ENCODE measurements at regions not wholly inside any gene's neighbourhood (a gene's known extent, or its start where the extent isn't known, plus 50 kb on each side); places are given as distances from the start of the nearest gene placed in this dataset.

- Histone ChIP-seq H3K27ac (ENCODE audit: low read length) (no peak overlapping the region), H3K9me3 (replicated peaks; ENCODE audit: control insufficient read depth, low read depth, low read length) (no peaks in the 10 kb centered on the region), H3K4me3 (ENCODE audit: low read length) (no peak overlapping the region), H3K36me3 (ENCODE audit: control insufficient read depth, insufficient read depth, low read length) (no peaks in the 10 kb centered on the region), H3K4me1 (ENCODE audit: control insufficient read depth, insufficient read depth, low read length) (no peaks in the 10 kb centered on the region), H3K27me3 (ENCODE audit: control insufficient read depth, insufficient read depth, low read length) (no peaks in the 10 kb centered on the region)
- no peak for DNase-seq
- no CpG with 5 or more reads among the region's 5 CpGs for WGBS (ENCODE audit: insufficient coverage)
Measured at GRCh38 chr6:81831274-81831673, 78.8 kb upstream of the TENT5A start.

DNA sequence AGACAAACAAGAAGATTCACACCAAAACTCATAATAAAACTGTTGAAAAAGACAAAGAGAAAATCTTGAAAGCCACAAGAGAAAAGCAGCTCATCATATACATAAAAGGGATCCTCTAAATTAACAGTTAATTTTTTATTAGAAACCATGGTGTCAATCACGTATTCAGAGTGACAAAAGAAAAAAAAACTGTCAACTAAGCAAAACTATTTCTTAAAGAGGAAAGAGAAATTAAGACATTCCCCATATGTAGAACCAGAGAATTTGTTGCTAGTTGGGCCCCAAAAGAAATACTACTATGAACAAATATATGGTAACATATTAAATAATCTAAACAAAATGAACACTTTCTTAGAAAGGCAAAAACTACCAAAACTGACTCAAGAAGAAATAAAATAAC, 74.3 kb upstream of the TENT5A start:
- no peaks in the 10 kb centered on the region for H3K9me3 ChIP-seq (replicated peaks; ENCODE audit: control insufficient read depth, low read depth, low read length)
- no peaks in the 10 kb centered on the region for H3K36me3 ChIP-seq (ENCODE audit: control insufficient read depth, insufficient read depth, low read length)
- no peaks in the 10 kb centered on the region for H3K27me3 ChIP-seq (ENCODE audit: control insufficient read depth, insufficient read depth, low read length)
- H3K27ac ChIP-seq (ENCODE audit: low read length), result no peak overlapping the region
- H3K4me3 ChIP-seq (ENCODE audit: low read length), result no peak overlapping the region
- no CpG with 5 or more reads among the region's 1 CpG for WGBS (ENCODE audit: insufficient coverage)
- H3K4me1 ChIP-seq (ENCODE audit: control insufficient read depth, insufficient read depth, low read length), result no peaks in the 10 kb centered on the region
- no peak for DNase-seq

DNA sequence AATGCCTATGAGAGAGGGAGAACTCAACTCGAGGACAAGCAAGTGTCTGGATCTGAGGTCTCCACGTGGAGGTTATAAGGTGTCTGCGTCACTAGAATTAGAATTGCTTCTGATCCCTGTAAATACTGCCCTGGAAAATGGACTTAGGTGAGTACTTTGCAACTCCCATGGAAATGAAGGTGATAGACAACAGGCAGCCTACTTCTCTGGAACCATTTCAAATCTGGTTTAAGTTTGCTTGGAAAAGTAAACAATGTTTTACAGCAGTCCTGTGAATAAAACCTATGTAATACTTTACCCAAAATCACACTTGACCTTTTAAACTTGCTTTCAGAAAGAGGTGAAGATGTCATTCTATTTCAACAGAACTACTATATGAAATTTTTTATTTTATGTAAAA, 70.1 kb upstream of the TENT5A start:
- no peak overlapping the region for H3K27ac ChIP-seq (ENCODE audit: low read length)
- no peaks in the 10 kb centered on the region for H3K9me3 ChIP-seq (replicated peaks; ENCODE audit: control insufficient read depth, low read depth, low read length)
- no peak overlapping the region for H3K4me3 ChIP-seq (ENCODE audit: low read length)
- 71% methylated on average over 3 of the region's 3 CpGs for WGBS (ENCODE audit: insufficient coverage)
- no peak for DNase-seq
- no peaks in the 10 kb centered on the region for H3K27me3 ChIP-seq (ENCODE audit: control insufficient read depth, insufficient read depth, low read length)
- no peaks in the 10 kb centered on the region for H3K4me1 ChIP-seq (ENCODE audit: control insufficient read depth, insufficient read depth, low read length)
- H3K36me3 ChIP-seq (ENCODE audit: control insufficient read depth, insufficient read depth, low read length), result no peaks in the 10 kb centered on the region

DNA sequence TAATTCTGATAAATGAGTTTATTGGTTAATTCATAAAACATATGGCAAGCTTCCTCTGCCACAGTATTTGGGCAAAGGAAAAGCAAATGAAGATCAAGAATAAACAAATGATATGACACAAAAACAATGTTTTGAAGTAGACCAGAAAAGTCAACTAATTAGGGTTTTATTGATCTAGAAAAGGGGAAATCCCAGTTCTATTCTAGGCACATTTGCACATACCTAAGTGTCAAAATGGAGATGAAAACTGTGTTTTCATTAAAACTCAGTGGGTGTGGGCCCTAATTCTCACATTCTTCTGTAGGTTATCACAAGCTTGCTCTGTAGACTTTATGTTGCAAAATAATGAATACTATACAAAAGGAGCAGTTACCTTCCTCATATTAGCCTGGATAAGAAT, 69.0 kb upstream of the TENT5A start:
- H3K4me3 ChIP-seq (ENCODE audit: low read length), result no peak overlapping the region
- no peaks in the 10 kb centered on the region for H3K27me3 ChIP-seq (ENCODE audit: control insufficient read depth, insufficient read depth, low read length)
- DNase-seq, result no peak
- no peak overlapping the region for H3K27ac ChIP-seq (ENCODE audit: low read length)
- no peaks in the 10 kb centered on the region for H3K36me3 ChIP-seq (ENCODE audit: control insufficient read depth, insufficient read depth, low read length)
- H3K9me3 ChIP-seq (replicated peaks; ENCODE audit: control insufficient read depth, low read depth, low read length), result no peaks in the 10 kb centered on the region
- H3K4me1 ChIP-seq (ENCODE audit: control insufficient read depth, insufficient read depth, low read length), result no peaks in the 10 kb centered on the region

DNA sequence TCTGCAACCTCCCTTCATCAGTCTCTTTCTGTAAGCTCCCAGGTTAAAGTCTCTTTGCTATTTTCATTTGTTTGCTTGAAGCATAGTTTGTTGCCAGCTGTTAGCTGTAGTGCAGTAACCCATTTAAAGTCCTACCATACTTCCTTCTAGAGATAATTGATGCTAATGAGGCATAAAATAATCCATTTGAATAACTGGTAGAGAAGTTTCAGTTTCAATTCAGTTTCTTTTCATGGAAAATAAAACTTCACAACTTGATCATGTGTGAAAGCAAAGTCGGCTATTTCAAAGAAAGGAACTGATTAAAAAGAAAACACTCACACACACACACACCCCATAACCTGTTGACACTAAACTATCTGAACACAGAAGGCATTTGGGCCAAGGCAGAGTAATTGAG, 68.5 kb upstream of the TENT5A start:
- Histone ChIP-seq H3K4me1 (ENCODE audit: control insufficient read depth, insufficient read depth, low read length) (no peaks in the 10 kb centered on the region), H3K4me3 (ENCODE audit: low read length) (no peak overlapping the region), H3K9me3 (replicated peaks; ENCODE audit: control insufficient read depth, low read depth, low read length) (no peaks in the 10 kb centered on the region), H3K36me3 (ENCODE audit: control insufficient read depth, insufficient read depth, low read length) (no peaks in the 10 kb centered on the region), H3K27me3 (ENCODE audit: control insufficient read depth, insufficient read depth, low read length) (no peaks in the 10 kb centered on the region), H3K27ac (ENCODE audit: low read length) (no peak overlapping the region)
- WGBS (ENCODE audit: insufficient coverage), result no CpG with 5 or more reads among the region's 1 CpG
- DNase-seq, result no peak

DNA sequence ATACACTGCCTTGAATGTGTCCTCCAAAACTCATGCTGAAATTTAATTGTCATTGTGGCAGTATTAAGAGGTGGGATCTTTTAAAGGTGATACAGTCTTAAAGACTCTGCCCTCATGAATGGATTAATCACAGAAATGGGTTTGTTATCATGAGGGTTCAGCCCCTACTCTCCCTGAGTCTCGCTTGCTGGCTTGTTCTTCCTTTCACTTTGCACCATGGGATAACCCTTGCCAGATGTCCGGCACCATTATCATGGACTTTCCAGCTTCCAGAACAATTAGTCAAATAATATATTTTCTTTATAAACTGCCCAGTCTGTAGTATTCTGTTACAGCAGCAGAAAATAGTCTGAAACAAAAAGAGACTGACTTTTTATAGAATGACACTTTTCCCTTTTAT, 67.9 kb upstream of the TENT5A start:
- Histone ChIP-seq H3K4me3 (ENCODE audit: low read length) (no peak overlapping the region), H3K4me1 (ENCODE audit: control insufficient read depth, insufficient read depth, low read length) (no peaks in the 10 kb centered on the region), H3K36me3 (ENCODE audit: control insufficient read depth, insufficient read depth, low read length) (no peaks in the 10 kb centered on the region), H3K27ac (ENCODE audit: low read length) (no peak overlapping the region), H3K9me3 (replicated peaks; ENCODE audit: control insufficient read depth, low read depth, low read length) (no peaks in the 10 kb centered on the region), H3K27me3 (ENCODE audit: control insufficient read depth, insufficient read depth, low read length) (no peaks in the 10 kb centered on the region)
- WGBS (ENCODE audit: insufficient coverage), result no CpG with 5 or more reads among the region's 2 CpGs
- no peak for DNase-seq

GRCh38 chr6:81819767-81820166, 67.3 kb upstream of the TENT5A start:
- Histone ChIP-seq H3K27me3 (ENCODE audit: control insufficient read depth, insufficient read depth, low read length) (no peaks in the 10 kb centered on the region), H3K36me3 (ENCODE audit: control insufficient read depth, insufficient read depth, low read length) (no peaks in the 10 kb centered on the region), H3K4me1 (ENCODE audit: control insufficient read depth, insufficient read depth, low read length) (no peaks in the 10 kb centered on the region), H3K9me3 (replicated peaks; ENCODE audit: control insufficient read depth, low read depth, low read length) (no peaks in the 10 kb centered on the region), H3K27ac (ENCODE audit: low read length) (no peak overlapping the region), H3K4me3 (ENCODE audit: low read length) (no peak overlapping the region)
- WGBS (ENCODE audit: insufficient coverage), result no CpG with 5 or more reads among the region's 6 CpGs
- no peak for DNase-seq

DNA sequence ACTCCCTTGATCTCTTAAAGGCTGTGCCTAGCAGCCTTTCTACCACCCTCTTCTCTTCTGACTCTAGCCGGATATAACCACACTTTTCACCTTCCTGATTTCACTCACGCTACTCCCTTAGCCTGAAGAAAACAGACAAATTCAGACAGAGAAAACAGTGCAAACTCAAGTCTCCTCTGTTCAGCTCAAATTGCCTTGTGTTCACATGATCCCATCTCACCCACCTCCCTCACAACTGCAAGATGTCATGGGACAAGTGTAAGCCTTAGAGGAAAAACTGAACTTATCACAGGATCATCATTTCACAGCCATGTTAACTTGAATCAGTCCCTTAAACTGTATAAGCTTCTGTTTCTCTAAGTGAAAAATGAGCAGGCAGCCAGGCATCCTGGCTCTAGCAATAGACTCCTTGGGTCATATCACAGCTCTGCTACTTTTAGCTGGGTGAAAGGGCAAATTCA, 66.5 kb upstream of the TENT5A start:
- WGBS (ENCODE audit: insufficient coverage), result 61% methylated on average over 2 of the region's 2 CpGs
- no peaks in the 10 kb centered on the region for H3K4me1 ChIP-seq (ENCODE audit: control insufficient read depth, insufficient read depth, low read length)
- no peaks in the 10 kb centered on the region for H3K27me3 ChIP-seq (ENCODE audit: control insufficient read depth, insufficient read depth, low read length)
- H3K36me3 ChIP-seq (ENCODE audit: control insufficient read depth, insufficient read depth, low read length), result no peaks in the 10 kb centered on the region
- no peak for DNase-seq
- no peak overlapping the region for H3K4me3 ChIP-seq (ENCODE audit: low read length)
- no peaks in the 10 kb centered on the region for H3K9me3 ChIP-seq (replicated peaks; ENCODE audit: control insufficient read depth, low read depth, low read length)
- H3K27ac ChIP-seq (ENCODE audit: low read length), result no peak overlapping the region

GRCh38 chr6:81816380-81816779, 63.9 kb upstream of the TENT5A start:
- no peaks in the 10 kb centered on the region for H3K9me3 ChIP-seq (replicated peaks; ENCODE audit: control insufficient read depth, low read depth, low read length)
- H3K4me1 ChIP-seq (ENCODE audit: control insufficient read depth, insufficient read depth, low read length), result no peaks in the 10 kb centered on the region
- no peaks in the 10 kb centered on the region for H3K36me3 ChIP-seq (ENCODE audit: control insufficient read depth, insufficient read depth, low read length)
- H3K4me3 ChIP-seq (ENCODE audit: low read length), result no peak overlapping the region
- H3K27ac ChIP-seq (ENCODE audit: low read length), result no peak overlapping the region
- no peaks in the 10 kb centered on the region for H3K27me3 ChIP-seq (ENCODE audit: control insufficient read depth, insufficient read depth, low read length)
- WGBS (ENCODE audit: insufficient coverage), result no CpG with 5 or more reads among the region's 2 CpGs
- DNase-seq, result no peak

DNA sequence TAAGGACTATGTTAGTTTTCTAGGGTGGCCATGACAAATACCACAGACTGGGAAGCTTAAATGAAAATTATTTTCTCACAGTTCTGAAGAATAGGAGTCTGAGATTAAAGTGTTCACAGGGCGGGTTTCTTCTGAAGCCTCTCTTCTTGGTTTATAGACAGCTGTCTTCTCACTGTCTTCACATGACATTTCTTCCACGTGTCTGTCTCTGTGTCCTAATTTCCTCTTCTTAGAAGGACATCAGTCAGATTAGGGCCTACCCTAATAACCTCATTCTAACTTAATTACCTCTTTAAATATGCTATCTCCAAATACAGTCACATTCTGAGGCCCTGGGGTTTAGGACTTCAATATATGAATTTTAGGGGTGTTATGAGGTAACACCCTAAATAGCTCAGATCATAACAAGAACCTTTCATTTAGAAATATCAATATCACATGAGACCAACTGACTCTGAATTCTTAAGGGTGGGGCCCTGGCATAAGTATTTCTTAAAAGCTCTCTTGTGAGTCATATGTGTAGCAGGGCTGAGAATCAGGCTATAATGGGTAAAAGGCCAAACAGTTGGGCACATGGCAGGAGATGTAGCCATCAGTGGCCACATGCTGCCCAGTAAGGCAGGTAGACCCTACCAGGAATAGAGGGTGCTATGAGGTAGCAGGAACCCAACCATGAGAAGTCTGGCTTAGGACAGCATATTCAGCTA, 62.0 kb upstream of the TENT5A start:
- Histone ChIP-seq H3K9me3 (replicated peaks; ENCODE audit: control insufficient read depth, low read depth, low read length) (no peaks in the 10 kb centered on the region), H3K27ac (ENCODE audit: low read length) (no peak overlapping the region), H3K36me3 (ENCODE audit: control insufficient read depth, insufficient read depth, low read length) (no peaks in the 10 kb centered on the region), H3K4me1 (ENCODE audit: control insufficient read depth, insufficient read depth, low read length) (no peaks in the 10 kb centered on the region), H3K4me3 (ENCODE audit: low read length) (no peak overlapping the region), H3K27me3 (ENCODE audit: control insufficient read depth, insufficient read depth, low read length) (no peaks in the 10 kb centered on the region)
- DNase-seq, result no peak
- WGBS (ENCODE audit: insufficient coverage), result 75% methylated on average over 1 of the region's 2 CpGs

GRCh38 chr6:81813305-81813704, 60.8 kb upstream of the TENT5A start:
- Histone ChIP-seq H3K9me3 (replicated peaks; ENCODE audit: control insufficient read depth, low read depth, low read length) (no peaks in the 10 kb centered on the region), H3K36me3 (ENCODE audit: control insufficient read depth, insufficient read depth, low read length) (no peaks in the 10 kb centered on the region), H3K27ac (ENCODE audit: low read length) (no peak overlapping the region), H3K4me3 (ENCODE audit: low read length) (no peak overlapping the region), H3K27me3 (ENCODE audit: control insufficient read depth, insufficient read depth, low read length) (no peaks in the 10 kb centered on the region), H3K4me1 (ENCODE audit: control insufficient read depth, insufficient read depth, low read length) (no peaks in the 10 kb centered on the region)
- DNase-seq, result no peak

Measured in muscle of leg (tissue), 3 donors.